SJCRH30 (cell line): ENCODE measurements at regions not wholly inside any gene's neighbourhood (a gene's known extent, or its start where the extent isn't known, plus 50 kb on each side); places are given as distances from the start of the nearest gene placed in this dataset.
A peak's percentile ranks its signal among the peaks of the same experiment; 100 is the strongest.

ENCODE experiments used
- DNase-seq, 2 experiments: peaks; one replicate each; pipeline ENCODE4 v3.0.0-alpha.2; 2015 to 2020
- H3K27ac ChIP-seq: fragments of 250-450 bp; sonication (Bioruptor Pico); 2 replicates; pipeline ENCODE4 v1.5.1; 2020; ENCODE audit warnings: mild to moderate bottlenecking, moderate library complexity
- H3K27me3 ChIP-seq: fragments of 250-450 bp; sonication (Bioruptor Pico); 2 replicates; pipeline ENCODE4 v1.5.1; 2020; ENCODE audit warnings: mild to moderate bottlenecking, moderate library complexity
- H3K36me3 ChIP-seq: fragments of 250-450 bp; sonication (Bioruptor Pico); 2 replicates; pipeline ENCODE4 v1.5.1; 2020; ENCODE audit warnings: mild to moderate bottlenecking, moderate library complexity
- H3K4me1 ChIP-seq: fragments of 250-450 bp; sonication (Bioruptor Pico); 2 replicates; pipeline ENCODE4 v1.5.1; 2020; ENCODE audit warnings: mild to moderate bottlenecking, moderate library complexity
- H3K4me3 ChIP-seq: fragments of 250-450 bp; sonication (Bioruptor Pico); 2 replicates; pipeline ENCODE4 v1.5.1; 2020; ENCODE audit warnings: mild to moderate bottlenecking, moderate library complexity
- H3K9me3 ChIP-seq: fragments of 250-450 bp; sonication (Bioruptor Pico); replicated peaks from 2 replicates; pipeline ENCODE4 v1.5.1; 2020; ENCODE audit warnings: mild to moderate bottlenecking, moderate library complexity

- DNase-seq = peak; percentile 43 to 61
- peaks cover 41% of the 10 kb centered on the region for H3K4me1 ChIP-seq
- H3K36me3 ChIP-seq = no peaks in the 10 kb centered on the region
- H3K4me3 ChIP-seq = no peak overlapping the region
- no peaks in the 10 kb centered on the region; the same call in 1 of the 2 replicates for H3K9me3 ChIP-seq
- peak overlapping the region; percentile 3; the same call in 1 of the 2 replicates for H3K27ac ChIP-seq
- H3K27me3 ChIP-seq = no peaks in the 10 kb centered on the region
These were observed 297.3 kb upstream of the THBS1 start for GRCh38 chr15:39283531-39283930.

GRCh38 chr15:39285071-39285470 is 295.8 kb upstream of the THBS1 start:
- no peak for DNase-seq
- H3K27ac ChIP-seq = no peak overlapping the region
- no peak overlapping the region for H3K4me3 ChIP-seq
- peaks cover 41% of the 10 kb centered on the region for H3K4me1 ChIP-seq
- H3K36me3 ChIP-seq = no peaks in the 10 kb centered on the region
- H3K9me3 ChIP-seq = no peaks in the 10 kb centered on the region; the same call in 1 of the 2 replicates
- no peaks in the 10 kb centered on the region for H3K27me3 ChIP-seq

- Histone ChIP-seq H3K4me1 (peaks cover 41% of the 10 kb centered on the region), H3K36me3 (no peaks in the 10 kb centered on the region), H3K9me3 (no peaks in the 10 kb centered on the region; the same call in 1 of the 2 replicates), H3K4me3 (no peak overlapping the region), H3K27ac (no peak overlapping the region), H3K27me3 (no peaks in the 10 kb centered on the region)
- no peak for DNase-seq
These were observed 295.2 kb upstream of the THBS1 start for GRCh38 chr15:39285663-39286062.

- Histone ChIP-seq H3K4me1 (peaks cover 41% of the 10 kb centered on the region), H3K27me3 (no peaks in the 10 kb centered on the region), H3K9me3 (no peaks in the 10 kb centered on the region; the same call in 1 of the 2 replicates), H3K27ac (no peak overlapping the region), H3K4me3 (no peak overlapping the region), H3K36me3 (no peaks in the 10 kb centered on the region)
- no peak for DNase-seq
These were observed 294.2 kb upstream of the THBS1 start for GRCh38 chr15:39286706-39287105.

GRCh38 chr15:39287322-39288195 is 293.3 kb upstream of the THBS1 start:
- H3K9me3 ChIP-seq = 0 out of 2 replicates have a peak, but pooled peaks cover 4% of the 10 kb centered on the region
- peak; percentile 35 to 61 for DNase-seq
- H3K4me3 ChIP-seq = no peak overlapping the region
- H3K36me3 ChIP-seq = no peaks in the 10 kb centered on the region
- H3K27ac ChIP-seq = peak overlapping the region; percentile 10
- H3K4me1 ChIP-seq = peaks cover 41% of the 10 kb centered on the region
- H3K27me3 ChIP-seq = no peaks in the 10 kb centered on the region

GRCh38 chr15:39290711-39291435 is 290.0 kb upstream of the THBS1 start:
- Histone ChIP-seq H3K27ac (no peak overlapping the region), H3K9me3 (0 out of 2 replicates have a peak, but pooled peaks cover 6% of the 10 kb centered on the region), H3K4me3 (no peak overlapping the region), H3K27me3 (no peaks in the 10 kb centered on the region), H3K4me1 (peaks cover 17% of the 10 kb centered on the region), H3K36me3 (no peaks in the 10 kb centered on the region)
- no peak for DNase-seq

- Histone ChIP-seq H3K27ac (no peak overlapping the region), H3K4me3 (no peak overlapping the region), H3K4me1 (peaks cover 16% of the 10 kb centered on the region), H3K27me3 (no peaks in the 10 kb centered on the region), H3K36me3 (no peaks in the 10 kb centered on the region), H3K9me3 (0 out of 2 replicates have a peak, but pooled peaks cover 6% of the 10 kb centered on the region)
- no peak for DNase-seq
These were observed 289.2 kb upstream of the THBS1 start for GRCh38 chr15:39291690-39292089.

- H3K9me3 ChIP-seq = 0 out of 2 replicates have a peak, but pooled peaks cover 6% of the 10 kb centered on the region
These were observed 283.9 kb upstream of the THBS1 start for GRCh38 chr15:39296955-39297354.

GRCh38 chr15:39298271-39298962 is 282.5 kb upstream of the THBS1 start:
- Histone ChIP-seq H3K36me3 (no peaks in the 10 kb centered on the region), H3K27me3 (no peaks in the 10 kb centered on the region), H3K4me3 (no peak overlapping the region), H3K27ac (no peak overlapping the region), H3K9me3 (no peaks in the 10 kb centered on the region), H3K4me1 (peaks cover 19% of the 10 kb centered on the region)
- no peak for DNase-seq

More at GRCh38 chr15:39296955-39297354, 283.9 kb upstream of the THBS1 start:
- Histone ChIP-seq H3K4me3 (no peak overlapping the region), H3K36me3 (no peaks in the 10 kb centered on the region), H3K27me3 (no peaks in the 10 kb centered on the region), H3K4me1 (peaks cover 19% of the 10 kb centered on the region), H3K27ac (no peak overlapping the region)
- DNase-seq = no peak

GRCh38 chr15:39299486-39300267 is 281.2 kb upstream of the THBS1 start:
- Histone ChIP-seq H3K27me3 (no peaks in the 10 kb centered on the region), H3K27ac (no peak overlapping the region), H3K9me3 (no peaks in the 10 kb centered on the region), H3K4me1 (peaks cover 22% of the 10 kb centered on the region), H3K4me3 (no peak overlapping the region), H3K36me3 (no peaks in the 10 kb centered on the region)
- DNase-seq = no peak

- peak overlapping the region; percentile 30 for H3K27ac ChIP-seq
- no peaks in the 10 kb centered on the region for H3K9me3 ChIP-seq
- H3K36me3 ChIP-seq = no peaks in the 10 kb centered on the region
- no peaks in the 10 kb centered on the region for H3K27me3 ChIP-seq
- peaks cover 30% of the 10 kb centered on the region for H3K4me1 ChIP-seq
- no peak for DNase-seq
- no peak overlapping the region for H3K4me3 ChIP-seq
These were observed 280.3 kb upstream of the THBS1 start for GRCh38 chr15:39300451-39301153.

- no peak for DNase-seq
- Histone ChIP-seq H3K27me3 (no peaks in the 10 kb centered on the region), H3K36me3 (no peaks in the 10 kb centered on the region), H3K27ac (no peak overlapping the region), H3K4me3 (no peak overlapping the region), H3K4me1 (peaks cover 30% of the 10 kb centered on the region), H3K9me3 (no peaks in the 10 kb centered on the region)
These were observed 279.3 kb upstream of the THBS1 start for GRCh38 chr15:39301589-39301999.

GRCh38 chr15:39302936-39303335 is 277.9 kb upstream of the THBS1 start:
- Histone ChIP-seq H3K4me1 (peaks cover 28% of the 10 kb centered on the region), H3K9me3 (no peaks in the 10 kb centered on the region; the same call in 1 of the 2 replicates), H3K27me3 (no peaks in the 10 kb centered on the region), H3K36me3 (no peaks in the 10 kb centered on the region), H3K27ac (no peak overlapping the region), H3K4me3 (no peak overlapping the region)
- DNase-seq = no peak
